Embryonic facial prominence (tissue), 1 donor: ENCODE measurements at regions not wholly inside any gene's neighbourhood (a gene's known extent, or its start where the extent isn't known, plus 50 kb on each side); places are given as distances from the start of the nearest gene placed in this dataset.
"Not testable (repeated sequence)": the region's sequence is repeated elsewhere in the genome, so short reads cannot be mapped to it uniquely, and the experiment has no call there.

Experiments
- DNase-seq: peaks from one replicate; pipeline ENCODE4 v3.0.0-alpha.2; 2016; ENCODE audit errors: extremely low spot score

DNA sequence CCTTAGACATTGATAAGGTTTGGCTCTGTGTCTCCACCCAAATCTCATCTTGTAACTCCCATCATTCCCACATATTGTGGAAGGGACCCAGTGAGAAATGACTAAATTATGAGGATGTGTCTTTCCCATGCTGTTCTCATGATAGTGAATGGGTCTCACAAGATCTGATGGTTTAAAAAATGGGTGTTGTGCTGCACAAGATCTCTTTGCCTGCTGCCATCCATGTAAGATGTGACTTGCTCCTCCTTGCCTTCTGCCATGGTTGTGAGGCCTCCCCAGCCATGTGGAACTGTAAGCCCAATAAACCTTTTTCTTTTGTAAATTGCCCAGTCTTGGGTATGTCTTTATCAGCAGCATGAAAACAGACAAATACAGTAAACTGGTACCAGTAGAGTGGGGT, 206.1 kb upstream of the KCND2 start:
- DNase-seq: not testable (repeated sequence)

DNA sequence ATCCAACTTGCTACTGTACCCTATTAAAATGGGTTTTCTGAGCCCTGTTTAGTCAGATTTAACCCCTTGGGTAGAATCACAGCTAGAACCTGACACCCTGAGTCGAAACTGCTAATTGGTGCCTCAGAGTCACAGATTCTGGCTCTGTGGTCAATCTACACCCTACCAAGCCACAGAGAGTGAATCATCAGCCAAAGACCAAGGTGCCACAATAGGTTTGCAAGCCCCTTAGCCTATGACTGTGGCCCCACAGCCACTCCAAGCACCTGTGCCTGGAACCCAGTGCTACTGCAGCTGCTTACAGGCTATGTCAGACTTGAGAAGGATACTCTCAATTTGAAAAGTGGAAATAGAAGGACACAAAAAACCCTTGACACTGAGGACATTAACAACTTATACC, 202.8 kb upstream of the KCND2 start:
- no peak for DNase-seq

DNA sequence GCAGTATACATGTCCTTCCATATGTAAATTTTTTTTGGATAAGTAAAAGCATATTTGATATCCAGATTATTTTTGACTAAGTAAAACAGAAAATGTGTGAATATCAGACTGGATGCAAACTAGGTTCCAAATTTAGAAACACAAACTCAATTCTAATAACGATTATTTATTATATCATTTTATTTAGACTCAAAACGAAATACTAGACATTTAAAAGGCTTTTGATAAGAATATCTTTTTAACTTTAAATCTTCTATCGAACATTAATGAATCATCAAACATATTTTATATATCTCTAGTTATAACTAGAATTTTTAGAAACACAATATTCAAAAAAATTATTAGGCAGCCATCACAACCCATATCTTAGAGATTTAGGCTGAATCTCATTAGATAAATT, 195.2 kb upstream of the KCND2 start:
- DNase-seq: no peak

DNA sequence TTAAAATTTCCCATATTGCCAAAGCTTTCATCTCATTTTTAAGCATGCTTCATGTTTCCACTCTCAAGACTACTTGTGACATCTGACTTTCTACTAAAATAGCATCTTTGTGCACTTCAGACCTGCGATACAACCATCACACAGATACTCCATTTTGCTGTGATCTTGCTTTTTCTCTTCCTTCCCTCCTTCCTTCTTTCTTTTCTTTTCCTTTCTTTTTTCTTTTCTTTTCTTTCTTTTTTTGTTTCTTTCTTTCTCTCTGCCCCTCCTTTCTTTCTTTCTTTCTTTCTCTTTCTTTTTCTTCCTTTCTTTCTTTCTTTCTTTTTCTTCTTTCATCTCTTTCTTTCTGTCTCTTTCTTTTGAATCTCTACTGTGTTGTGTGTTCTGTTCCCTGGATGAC, 194.0 kb upstream of the KCND2 start:
- DNase-seq: no peak

DNA sequence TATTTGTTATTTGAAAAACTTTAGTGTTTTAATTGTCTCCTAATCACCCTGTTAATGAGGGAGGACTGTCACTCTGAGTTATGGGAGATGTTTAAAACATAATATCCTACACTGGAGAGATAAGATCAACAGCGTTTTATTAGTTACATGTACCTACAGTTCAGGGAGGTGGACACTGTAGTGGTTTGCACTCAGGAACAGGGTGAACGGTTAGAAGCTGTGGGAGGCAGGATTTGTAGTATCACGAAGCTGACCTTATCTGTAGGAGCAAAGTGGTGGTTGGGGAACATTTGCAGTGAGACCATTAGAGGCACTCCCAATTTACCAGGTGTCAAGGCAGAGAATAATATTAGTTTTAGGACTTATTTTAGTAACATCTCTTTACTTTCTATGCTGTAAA, 193.3 kb upstream of the KCND2 start:
- no peak for DNase-seq

DNA sequence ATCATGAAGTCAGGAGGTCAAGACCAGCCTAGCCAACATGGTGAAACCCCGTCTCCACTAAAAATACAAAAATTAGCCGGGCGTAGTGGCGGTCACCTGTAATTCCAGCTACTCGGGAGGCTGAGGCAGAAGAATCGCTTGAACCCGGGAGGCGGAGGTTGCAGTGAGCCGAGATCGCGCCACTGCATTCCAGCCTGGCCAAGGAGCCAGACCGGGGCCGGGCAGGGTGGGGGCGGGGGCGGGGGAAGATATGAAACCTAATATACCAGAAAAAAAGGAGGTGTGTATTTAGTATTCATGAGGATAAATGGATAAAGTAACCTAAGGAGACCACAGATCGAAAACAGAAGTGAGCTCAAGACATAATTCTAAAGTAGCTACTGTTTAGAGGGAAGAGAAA, 186.5 kb upstream of the KCND2 start:
- DNase-seq: not testable (repeated sequence)

DNA sequence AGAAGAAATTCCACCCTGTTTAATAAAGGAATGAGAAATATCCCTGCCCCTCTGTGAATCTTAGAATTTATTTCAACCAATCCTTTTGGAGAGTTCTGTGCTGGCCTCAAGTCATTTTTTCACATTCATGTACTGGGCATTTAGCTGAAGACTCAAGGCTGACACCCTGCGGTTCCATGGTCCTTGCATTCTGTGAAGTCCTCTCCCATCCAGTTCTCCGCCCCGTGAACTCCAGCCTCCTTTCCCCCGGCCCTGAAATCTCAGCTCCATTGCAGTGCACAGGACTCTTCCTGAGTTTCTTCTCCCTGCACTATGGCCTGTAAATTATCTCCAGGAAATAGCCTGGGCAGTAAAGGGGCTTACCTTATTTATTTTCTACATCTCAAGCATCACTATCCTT, 183.0 kb upstream of the KCND2 start:
- no peak for DNase-seq

DNA sequence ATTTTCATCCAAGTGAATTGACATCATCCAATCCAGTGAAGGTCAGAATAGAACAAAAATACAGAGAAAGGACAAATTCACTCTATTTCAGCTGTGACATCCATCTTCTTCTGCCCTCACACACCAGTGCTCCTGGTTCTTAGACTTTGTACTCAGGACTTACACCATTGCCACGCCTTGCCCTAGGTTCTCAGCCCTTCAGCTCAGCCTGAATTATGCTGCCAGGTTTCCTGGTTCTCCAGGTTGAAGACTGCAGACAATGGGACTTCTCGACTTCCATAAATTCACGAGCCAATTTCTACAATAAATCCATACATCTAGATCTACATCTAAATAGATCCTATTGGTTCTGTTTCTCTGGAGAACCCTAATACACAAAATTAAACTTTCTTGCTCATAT, 181.2 kb upstream of the KCND2 start:
- no peak for DNase-seq

DNA sequence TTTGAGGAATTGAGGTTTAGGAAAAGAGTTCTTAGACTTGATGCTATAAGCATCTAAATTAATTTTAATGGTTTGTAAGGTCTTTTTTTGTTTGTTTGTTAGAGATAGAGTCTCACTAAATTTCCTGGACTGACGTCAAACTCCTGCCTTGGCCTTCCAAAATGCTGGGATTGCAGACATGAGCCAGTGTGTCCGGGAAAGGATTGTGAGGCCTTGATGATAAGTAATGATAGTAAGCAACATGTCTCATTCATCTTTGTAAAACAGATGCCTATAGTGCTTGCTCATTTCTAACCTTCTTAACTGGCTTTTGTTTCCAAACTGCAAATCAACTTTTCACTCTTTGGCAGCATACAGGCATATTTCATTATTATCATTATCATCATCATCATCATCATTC, 176.0 kb upstream of the KCND2 start:
- no peak for DNase-seq

DNA sequence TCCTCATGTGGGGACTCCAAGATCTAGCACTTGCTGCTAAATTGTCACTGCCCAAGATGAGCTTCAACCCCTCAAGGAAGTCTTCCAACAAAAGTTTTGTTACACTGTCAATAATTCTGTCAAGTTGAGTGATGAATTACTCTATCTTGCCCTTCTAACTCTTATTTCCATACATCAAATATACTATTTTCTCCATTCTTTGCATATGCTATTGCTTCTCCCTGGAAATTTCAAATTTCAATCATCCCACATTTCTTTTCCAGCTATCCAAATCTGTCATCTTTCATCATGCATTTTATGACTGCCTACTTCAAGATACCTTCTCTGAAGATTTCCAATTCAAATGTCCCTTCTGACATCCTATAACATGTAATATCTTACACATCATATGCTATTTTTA, 175.2 kb upstream of the KCND2 start:
- DNase-seq: no peak

DNA sequence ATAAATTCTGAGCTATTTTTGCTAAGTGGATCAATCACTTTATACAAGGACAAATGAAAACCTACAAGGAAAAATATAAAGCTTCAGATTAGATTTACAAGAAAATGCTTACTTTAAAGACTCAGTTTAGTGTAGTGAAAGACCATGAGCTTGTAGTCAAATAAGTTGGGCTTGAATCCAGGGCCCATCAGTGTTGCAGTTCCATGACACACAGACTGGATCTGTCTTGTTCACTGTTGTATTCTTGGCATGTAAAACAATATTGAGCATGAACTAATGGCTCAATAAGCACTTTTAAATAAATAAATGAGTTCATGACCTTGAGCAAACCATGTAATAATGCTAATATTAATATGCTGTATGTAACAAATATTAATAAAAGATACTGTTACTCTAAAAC, 164.6 kb upstream of the KCND2 start:
- no peak for DNase-seq

DNA sequence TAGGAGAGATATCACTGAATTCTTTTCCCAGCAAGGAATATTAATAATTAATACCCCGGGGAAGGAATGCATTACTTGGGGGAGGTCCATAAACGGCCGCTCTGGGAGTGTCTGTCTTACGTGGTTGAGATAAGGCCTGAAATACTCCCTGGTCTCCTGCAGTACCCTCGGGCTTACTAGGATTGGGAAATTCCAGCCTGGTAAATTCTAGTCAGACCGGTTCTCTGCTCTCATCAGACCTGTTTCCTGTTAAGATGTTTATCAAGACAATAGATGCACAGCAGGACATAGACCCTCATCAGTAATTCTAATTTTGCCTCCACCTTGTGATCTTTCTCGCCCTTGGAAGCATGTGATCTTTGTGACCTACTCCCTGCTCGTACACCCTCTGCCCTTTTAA, 162.8 kb upstream of the KCND2 start:
- DNase-seq: no peak

DNA sequence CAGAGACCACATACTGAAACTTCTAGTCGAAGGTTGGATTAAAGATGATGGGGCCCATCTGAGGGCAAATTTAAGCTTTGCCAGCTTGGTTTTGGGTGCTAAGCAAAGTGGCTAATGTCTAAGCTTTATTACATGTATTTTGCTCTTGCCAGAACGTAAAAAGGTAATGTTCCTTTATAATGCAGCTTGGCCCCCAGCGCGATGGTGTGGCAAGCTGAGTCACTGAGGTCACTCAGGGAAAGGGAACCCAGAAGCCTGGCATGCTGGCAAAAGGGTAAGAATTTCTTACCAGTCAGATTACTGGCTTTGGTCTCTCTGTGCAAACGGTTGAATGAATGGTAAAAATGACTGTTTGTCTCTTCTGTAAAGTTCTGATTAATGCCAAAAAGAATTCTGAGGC, 158.3 kb upstream of the KCND2 start:
- no peak for DNase-seq

DNA sequence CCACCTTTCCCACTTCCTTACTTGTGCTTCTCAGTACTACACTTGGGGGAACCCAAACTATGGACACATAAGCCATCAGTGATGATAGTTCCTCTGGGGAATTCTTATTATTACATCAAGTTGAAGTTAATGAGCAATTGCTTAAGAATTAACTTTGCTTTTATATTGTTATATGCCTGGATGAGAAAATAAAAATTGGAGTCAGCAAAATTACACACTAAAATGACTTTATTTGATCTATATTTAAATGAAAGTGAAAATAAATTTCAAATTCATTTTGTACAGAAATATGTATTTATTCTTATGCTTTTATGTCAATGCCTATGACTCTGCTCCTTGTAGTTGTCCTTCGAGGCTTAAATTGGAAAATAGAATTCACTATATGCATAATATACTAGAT, 149.4 kb upstream of the KCND2 start:
- no peak for DNase-seq

DNA sequence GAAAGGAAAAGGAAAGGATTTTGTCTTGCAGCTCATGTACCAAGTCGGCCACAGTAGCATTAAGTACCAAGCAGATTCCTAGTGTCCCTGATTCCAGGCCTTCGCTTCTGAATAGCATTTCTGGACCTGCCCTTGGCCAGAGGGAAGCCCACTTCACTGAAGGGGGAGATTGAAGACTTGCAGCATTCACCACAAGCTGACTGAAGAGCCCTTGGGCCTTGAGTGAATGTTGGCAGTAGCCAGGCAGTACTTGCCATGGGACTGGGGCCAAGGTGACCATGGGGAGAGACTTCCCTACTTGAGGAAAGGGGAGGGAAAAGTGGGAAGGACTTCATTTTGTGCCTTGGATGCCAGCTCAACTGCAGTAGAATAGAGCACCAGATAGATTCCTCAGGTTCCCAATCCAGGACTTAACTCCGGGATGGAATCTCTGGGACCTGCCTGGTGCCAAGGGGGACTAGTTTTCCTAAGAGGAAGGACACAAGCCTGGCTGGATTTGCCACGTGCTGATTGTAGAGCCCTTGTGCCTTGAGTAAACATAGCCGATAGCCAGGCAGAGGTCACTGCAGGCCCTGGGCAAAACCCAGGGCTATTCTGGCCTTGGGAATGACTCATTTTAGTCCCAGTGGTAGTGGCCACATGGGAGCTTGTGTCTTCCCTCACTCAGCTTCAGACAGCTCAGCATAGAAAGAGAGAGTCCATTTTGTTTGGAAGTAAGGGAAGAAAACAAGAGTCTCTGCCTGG, 141.7 kb upstream of the KCND2 start:
- no peak for DNase-seq

DNA sequence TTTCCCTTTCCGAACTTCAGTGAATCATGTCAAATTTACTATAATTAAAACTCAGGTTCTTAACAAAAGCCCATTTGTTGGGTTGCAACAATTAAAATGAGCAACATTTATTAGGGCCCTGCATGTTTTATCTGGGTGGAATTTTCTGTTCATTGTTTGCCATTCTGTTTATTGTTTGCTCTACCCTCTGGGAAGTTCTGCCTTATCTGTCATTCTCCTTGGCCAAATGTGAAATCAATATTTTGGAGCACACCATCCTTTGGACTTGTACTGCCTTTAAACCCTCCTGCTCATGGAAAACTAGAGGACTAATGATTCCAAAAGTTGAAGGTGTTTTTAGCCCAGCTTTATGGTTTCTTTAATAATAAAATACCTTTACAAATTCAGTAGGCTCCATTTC, 134.5 kb upstream of the KCND2 start:
- no peak for DNase-seq

DNA sequence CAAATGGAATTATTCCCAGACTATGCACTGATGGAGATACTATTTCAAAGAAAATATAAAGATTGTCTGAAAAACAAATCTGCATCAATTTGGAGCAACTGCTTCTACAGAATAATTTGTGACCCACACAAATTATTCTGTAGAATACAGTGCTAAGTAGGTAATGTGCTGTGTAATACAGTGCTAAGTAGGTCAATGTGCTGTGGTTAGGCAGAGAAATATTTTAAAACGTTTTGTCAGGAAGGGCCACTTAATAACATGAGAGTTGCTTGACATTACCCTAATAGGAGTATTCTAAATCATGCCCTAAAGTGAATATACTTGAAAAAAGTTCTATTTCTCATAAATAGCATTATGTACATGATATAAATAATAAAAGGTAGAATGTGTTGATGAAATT, 116.5 kb upstream of the KCND2 start:
- DNase-seq: no peak

DNA sequence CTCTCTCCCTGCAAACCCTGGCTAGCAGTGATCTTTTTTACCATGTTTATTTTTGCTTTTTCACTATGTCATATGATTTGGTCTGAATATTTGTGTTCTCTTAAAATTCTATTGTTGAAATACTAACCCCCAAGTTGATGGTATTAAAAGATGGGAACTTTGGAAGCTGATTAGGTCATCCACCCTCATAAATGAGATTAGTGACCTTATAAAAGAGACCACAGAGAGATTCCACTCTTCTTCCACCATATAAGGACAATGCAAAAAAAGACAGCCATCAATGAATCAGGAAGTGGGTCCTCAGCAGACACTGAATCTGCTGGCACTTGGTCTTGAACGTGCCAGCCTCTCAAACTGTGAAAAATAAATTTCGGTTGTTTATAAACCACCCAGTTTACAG, 112.8 kb upstream of the KCND2 start:
- no peak for DNase-seq

DNA sequence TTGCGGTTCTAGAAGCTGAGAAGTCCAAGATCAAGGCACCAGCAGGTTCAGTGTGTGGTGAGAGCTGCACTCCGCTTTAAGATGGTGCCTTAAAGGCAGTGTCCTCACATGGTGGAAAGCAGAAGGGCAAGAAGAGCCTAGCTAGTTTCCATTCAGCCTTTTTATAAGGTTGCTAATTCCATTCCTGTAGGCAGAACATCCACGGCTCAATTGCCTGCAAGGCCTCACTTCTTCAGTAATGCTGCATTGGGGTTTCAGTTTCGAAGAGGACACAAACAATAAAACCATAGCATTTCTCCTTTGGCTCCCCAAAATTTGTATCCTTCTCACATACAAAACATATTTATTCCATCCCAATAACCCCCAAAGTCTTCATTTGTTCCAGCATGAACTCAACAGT, 109.5 kb upstream of the KCND2 start:
- no peak for DNase-seq

DNA sequence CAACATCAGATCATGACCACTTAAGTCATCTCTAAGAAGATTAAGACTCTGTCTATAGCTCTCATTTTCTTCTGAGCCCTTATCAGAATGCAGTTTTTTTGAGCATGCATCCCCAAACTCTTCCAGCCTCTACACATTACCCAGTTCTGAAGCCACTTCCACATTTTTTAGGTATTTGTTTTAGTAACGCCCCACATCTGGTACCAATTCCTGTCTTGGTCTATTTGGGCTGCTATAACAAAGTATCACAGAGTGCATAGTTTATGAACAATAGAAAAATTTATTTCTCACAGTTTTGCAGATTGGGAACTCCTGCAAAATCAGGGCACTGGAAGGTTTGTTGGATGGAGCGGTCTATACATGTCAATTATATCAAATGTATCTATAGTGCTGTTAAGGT, 107.7 kb upstream of the KCND2 start:
- no peak for DNase-seq

DNA sequence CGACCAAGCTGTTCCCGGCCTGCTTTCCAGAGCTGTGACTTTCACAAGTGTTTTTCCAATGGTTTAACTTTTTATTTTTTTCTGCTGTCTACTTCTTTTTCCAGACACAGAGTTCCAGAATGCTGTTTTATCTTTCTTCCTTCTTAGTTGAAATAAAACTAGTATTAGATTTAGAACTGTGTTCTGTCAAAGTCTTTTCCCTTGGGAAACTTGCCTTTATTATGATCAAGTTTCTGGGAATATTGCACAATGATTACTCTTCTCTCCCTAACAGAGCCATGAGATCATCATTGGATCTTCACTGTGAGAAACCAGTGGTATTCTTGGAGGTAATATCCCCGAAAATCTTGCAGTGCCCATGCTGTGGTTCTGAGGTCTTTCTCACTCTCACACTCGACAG, 104.9 kb upstream of the KCND2 start:
- DNase-seq: no peak

DNA sequence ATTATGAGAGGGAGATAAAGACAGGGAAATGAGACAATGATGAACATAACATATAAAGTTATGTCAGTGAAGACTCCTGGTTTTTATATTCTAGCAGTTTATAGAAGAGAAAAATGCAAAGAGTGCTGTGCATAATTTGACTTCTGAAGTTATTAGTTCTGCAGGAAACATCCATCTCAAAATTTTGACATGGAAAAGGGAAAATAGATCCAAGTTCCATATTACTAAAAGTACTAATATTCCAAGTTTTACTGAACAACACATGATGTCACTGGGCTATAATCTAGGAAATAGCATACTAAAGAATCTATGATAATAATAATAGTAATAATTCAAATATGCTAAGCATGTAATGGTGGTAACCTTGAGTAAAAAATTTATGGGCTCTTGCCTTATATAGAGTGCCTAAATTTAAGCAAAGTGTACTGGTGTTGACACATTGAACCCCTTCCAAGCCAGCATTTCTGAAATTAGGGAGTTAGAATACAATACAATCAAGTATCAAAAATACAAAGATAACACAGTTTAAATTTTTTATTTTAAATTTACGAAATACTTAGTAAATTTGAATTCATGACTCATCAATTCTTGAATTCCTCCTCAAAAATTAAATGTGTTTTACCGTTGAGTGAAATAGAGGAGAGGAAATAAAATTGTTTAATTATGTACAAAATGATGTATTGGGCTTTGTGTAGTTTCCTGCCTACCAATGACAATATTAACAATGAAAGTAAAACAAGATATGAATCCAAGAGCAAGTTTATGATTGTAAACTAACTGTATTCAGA, 102.8 kb upstream of the KCND2 start:
- DNase-seq: no peak

DNA sequence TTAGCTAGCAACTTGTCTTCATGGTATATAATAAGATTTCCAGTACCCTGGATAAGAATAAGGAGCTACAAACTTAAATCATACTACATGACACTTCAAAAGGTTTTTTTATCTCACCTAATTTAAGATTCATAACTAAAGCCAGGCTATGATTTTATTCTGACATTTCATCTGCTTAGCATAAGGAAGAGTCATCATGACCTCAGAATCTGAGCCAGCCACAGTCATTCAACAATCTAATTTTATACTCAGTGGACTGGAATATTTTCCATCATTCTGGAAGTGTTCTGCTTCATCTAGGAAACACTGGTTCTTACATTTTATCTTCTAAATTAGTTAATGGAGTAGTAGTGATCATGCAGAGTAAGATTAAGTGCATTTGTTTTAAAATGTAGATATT, 102.1 kb upstream of the KCND2 start:
- no peak for DNase-seq

DNA sequence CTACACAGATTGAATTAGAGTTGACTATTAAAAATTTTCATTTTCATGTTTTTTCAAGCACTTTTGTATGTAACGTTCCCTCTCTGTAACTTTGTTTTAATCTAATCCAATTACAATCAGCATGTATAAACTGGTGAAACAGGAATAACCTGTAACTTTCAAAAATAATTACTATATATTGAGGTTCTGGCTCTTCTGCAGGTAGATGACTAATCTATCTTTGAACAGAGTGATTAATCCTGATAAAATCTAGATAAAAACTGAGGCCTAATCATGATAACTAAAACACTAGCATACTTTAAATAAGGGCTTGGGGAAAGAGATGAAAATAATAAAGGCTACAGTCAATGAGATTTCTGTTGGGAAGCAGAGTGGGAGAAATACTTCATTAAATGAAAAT, 101.6 kb upstream of the KCND2 start:
- DNase-seq: no peak
